Nephron (organoid): ENCODE measurements at regions not wholly inside any gene's neighbourhood (a gene's known extent, or its start where the extent isn't known, plus 50 kb on each side); places are given as distances from the start of the nearest gene placed in this dataset.

Source experiments
- H3K27ac Mint-ChIP-seq, 3 experiments: 2 replicates each; pipeline ENCODE4 v1.8.0; 2020; ENCODE audit warnings: mixed read lengths in 3 of 3, mild to moderate bottlenecking in 2 of 3, moderate library complexity in 1 of 3
- H3K27me3 Mint-ChIP-seq: 2 replicates; pipeline ENCODE4 v1.8.0; 2021; ENCODE audit warnings: low read depth, mild to moderate bottlenecking, moderate library complexity, mixed read lengths
- H3K36me3 Mint-ChIP-seq: 2 replicates; pipeline ENCODE4 v1.8.0; 2020; ENCODE audit warnings: low read depth, mixed read lengths
- H3K4me1 Mint-ChIP-seq: 2 replicates; pipeline ENCODE4 v1.8.0; 2020; ENCODE audit warnings: mixed read lengths
- H3K4me3 Mint-ChIP-seq, 3 experiments: 2 replicates each; pipeline ENCODE4 v1.8.0; 2020; ENCODE audit warnings: mild to moderate bottlenecking in 3 of 3, mixed read lengths in 3 of 3, moderate library complexity in 2 of 3
- H3K9me3 Mint-ChIP-seq: 2 replicates; pipeline ENCODE4 v1.8.0; 2020; ENCODE audit warnings: mixed read lengths
- CTCF ChIP-seq, 3 experiments: fragments of 200-600 bp; sonication (generic); IDR thresholded peaks; one replicate each; pipeline ENCODE4 v1.5.0; 2021; ENCODE audit warnings: antibody characterized with exemption in 3 of 3; ENCODE audit not compliant: unreplicated experiment in 3 of 3

GRCh38 chr3:159150180-159150579 lies 348.3 kb downstream of the MFSD1 start:
- no peak overlapping the region for H3K4me3 Mint-ChIP-seq
- H3K9me3 Mint-ChIP-seq, result no peaks in the 10 kb centered on the region
- no peaks in the 10 kb centered on the region for H3K4me1 Mint-ChIP-seq
- no peaks in the 10 kb centered on the region for H3K36me3 Mint-ChIP-seq
- no peaks in the 10 kb centered on the region for H3K27me3 Mint-ChIP-seq
- no peak overlapping the region for H3K27ac Mint-ChIP-seq
- no peak for TF ChIP-seq CTCF (IDR thresholded peaks at IDR 0.05; ENCODE audit: unreplicated experiment in 3 of 3)

GRCh38 chr3:159151130-159151529 lies 349.3 kb downstream of the MFSD1 start:
- no peak for TF ChIP-seq CTCF (IDR thresholded peaks at IDR 0.05; ENCODE audit: unreplicated experiment in 3 of 3)

GRCh38 chr3:159157275-159157674 lies 355.4 kb downstream of the MFSD1 start:
- H3K4me3 Mint-ChIP-seq, result no peak overlapping the region
- no peak for TF ChIP-seq CTCF (IDR thresholded peaks at IDR 0.05; ENCODE audit: unreplicated experiment in 3 of 3)
- H3K36me3 Mint-ChIP-seq, result no peaks in the 10 kb centered on the region
- no peaks in the 10 kb centered on the region for H3K9me3 Mint-ChIP-seq
- no peaks in the 10 kb centered on the region for H3K27me3 Mint-ChIP-seq
- no peaks in the 10 kb centered on the region for H3K4me1 Mint-ChIP-seq
- H3K27ac Mint-ChIP-seq, result no peak overlapping the region

More at GRCh38 chr3:159151130-159151529, 349.3 kb downstream of the MFSD1 start:
- Mint-ChIP-seq H3K27ac (no peak overlapping the region), H3K9me3 (no peaks in the 10 kb centered on the region), H3K36me3 (no peaks in the 10 kb centered on the region), H3K27me3 (no peaks in the 10 kb centered on the region), H3K4me3 (no peak overlapping the region), H3K4me1 (no peaks in the 10 kb centered on the region)

GRCh38 chr3:159158213-159158612 lies 356.4 kb downstream of the MFSD1 start:
- H3K9me3 Mint-ChIP-seq, result no peaks in the 10 kb centered on the region
- no peaks in the 10 kb centered on the region for H3K27me3 Mint-ChIP-seq
- no peak for TF ChIP-seq CTCF (IDR thresholded peaks at IDR 0.05; ENCODE audit: unreplicated experiment in 3 of 3)
- H3K4me3 Mint-ChIP-seq, result no peak overlapping the region
- H3K36me3 Mint-ChIP-seq, result no peaks in the 10 kb centered on the region
- H3K27ac Mint-ChIP-seq, result no peak overlapping the region
- no peaks in the 10 kb centered on the region for H3K4me1 Mint-ChIP-seq

GRCh38 chr3:159158801-159159200 lies 356.9 kb downstream of the MFSD1 start:
- TF ChIP-seq CTCF (IDR thresholded peaks at IDR 0.05; ENCODE audit: unreplicated experiment in 3 of 3), result no peak
- Mint-ChIP-seq H3K9me3 (no peaks in the 10 kb centered on the region), H3K4me3 (no peak overlapping the region), H3K4me1 (no peaks in the 10 kb centered on the region), H3K36me3 (no peaks in the 10 kb centered on the region), H3K27ac (no peak overlapping the region), H3K27me3 (no peaks in the 10 kb centered on the region)

- no peak overlapping the region for H3K27ac Mint-ChIP-seq
- H3K4me1 Mint-ChIP-seq, result no peaks in the 10 kb centered on the region
- no peaks in the 10 kb centered on the region for H3K36me3 Mint-ChIP-seq
- H3K27me3 Mint-ChIP-seq, result no peaks in the 10 kb centered on the region
- TF ChIP-seq CTCF (IDR thresholded peaks at IDR 0.05; ENCODE audit: unreplicated experiment in 3 of 3), result no peak
- no peak overlapping the region for H3K4me3 Mint-ChIP-seq
- no peaks in the 10 kb centered on the region for H3K9me3 Mint-ChIP-seq
Measured at GRCh38 chr3:159159546-159159945, 357.7 kb downstream of the MFSD1 start.
